ENCODE measurements at regions not wholly inside any gene's neighbourhood (a gene's known extent, or its start where the extent isn't known, plus 50 kb on each side); places are given as distances from the start of the nearest gene placed in this dataset.
A peak's percentile ranks its signal among the peaks of the same experiment; 100 is the strongest.

DNA sequence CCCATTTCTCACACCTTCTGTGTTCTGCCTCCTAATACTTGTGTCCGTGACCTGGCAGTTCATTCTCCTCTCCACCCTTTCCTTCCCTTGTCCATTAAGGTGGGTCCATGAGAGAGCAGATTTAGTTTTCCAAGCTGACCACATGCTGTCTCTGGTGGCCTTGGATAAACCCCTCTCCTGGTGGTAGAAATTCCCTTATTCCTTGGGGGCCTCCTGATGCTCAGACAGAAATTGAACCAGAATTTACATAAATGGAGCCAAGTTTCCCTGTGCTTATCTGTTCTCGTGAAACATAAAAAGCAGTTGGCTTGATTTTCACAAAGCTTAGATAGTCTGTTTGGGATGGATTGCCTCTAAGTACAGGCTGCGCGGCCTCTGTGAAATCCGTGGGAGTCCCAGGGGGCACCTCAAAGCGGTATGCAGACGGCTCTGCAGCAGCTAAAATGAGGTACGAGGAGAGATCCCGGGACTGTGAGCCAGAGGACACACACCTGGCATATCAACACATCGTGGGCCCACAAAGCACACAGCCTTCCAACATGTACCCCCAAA, 101.0 kb upstream of the NMNAT3 start:
- no peak for ATAC-seq

DNA sequence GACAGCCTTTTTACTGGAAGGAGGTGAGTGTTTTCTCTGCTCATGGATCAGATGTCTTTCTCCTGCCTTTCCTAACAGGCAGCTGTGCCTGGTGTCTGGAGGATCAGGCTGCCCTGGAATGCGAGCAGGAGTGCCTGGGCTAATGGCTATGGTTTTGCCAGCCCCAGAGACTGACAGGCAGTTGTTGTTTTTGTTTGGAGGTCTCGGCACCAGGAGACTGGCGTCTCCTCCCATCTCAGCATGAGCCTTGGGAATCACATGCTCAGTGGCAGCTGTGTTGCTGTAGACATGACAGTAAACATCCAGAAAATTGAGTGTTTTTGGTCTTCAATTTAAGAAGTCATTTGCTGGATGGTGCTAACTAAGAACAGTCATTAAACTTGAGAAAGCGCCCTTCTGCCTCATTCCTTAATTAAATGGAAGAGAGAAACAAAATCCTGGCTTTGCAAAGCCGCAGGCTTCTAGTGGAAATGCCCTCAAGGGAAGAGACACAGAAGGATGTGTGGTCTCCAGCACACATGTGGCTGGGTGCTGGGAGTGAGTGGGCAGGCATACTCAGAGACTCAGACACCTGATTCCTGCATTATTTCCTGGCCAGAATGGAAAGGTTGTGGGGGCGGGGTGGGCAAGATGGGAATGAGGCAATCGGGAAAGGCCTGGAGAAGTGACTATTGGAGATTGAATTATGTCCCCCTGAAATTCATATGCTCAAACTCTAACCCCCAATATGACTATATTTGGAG, 97.0 kb upstream of the NMNAT3 start:
- ATAC-seq, result no peak

DNA sequence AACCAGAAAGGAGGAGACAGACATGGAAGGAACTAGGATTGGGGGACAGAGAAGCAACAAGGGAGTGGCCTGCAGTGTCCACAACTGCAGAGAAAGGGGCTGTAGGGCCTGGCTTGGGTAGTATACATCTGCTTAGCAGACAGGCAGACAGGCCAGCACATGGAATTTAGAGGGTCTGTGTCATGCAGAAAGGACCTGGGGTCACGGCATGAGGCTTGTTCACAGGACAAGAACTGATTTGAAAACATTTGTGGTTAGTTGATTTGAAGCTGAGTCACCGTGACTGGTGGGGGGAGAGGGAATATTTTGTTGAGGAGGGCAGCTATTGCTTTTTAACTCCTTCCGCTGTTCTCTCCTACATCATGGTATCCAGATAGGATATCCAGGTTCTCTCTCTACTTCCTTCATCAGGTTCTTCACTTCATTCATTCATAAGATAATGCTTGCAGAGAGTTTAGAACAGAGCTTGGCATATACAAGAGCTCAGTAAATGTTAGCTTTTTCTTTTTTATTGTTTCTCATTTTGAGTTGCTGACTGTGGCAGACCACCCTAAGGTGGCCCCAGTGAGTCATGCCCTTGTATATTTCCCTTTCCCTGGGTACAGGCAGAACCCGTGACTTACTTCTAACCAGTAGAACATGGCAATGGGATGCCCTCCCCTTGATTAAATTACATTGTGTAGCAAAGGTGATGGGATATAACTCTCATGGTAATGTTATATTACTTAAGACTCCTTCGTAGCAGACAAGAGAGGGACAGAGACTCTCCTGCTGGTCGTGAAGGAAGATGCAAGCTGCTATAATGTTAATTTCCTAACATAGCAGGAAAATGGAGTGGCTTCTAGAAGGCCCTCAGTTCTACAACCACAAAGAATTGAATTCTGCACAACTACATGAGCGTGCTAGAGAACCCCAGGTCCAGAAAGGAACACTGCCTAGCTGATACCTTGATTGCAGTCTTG, 95.0 kb upstream of the NMNAT3 start:
- no peak for ATAC-seq

DNA sequence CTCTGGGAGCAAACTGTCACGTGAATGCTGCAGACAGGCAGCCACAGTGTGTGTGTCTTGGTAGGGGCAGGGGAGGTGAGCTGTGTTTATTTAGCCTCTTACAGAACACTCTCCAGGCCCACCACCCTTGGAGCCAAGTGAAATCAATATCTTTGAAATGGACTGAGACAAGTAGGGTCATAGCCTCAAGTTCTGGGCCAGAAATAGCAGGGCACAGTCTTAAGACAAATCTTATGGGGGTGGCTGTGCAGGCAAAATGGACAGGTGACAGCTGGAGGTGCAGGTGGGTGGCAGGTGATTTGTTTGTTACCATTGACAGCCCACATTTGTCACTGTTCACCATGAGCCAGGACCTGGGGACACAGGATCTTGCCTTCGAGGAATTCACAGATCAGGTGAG, 93.6 kb upstream of the NMNAT3 start:
- ATAC-seq, result no peak

DNA sequence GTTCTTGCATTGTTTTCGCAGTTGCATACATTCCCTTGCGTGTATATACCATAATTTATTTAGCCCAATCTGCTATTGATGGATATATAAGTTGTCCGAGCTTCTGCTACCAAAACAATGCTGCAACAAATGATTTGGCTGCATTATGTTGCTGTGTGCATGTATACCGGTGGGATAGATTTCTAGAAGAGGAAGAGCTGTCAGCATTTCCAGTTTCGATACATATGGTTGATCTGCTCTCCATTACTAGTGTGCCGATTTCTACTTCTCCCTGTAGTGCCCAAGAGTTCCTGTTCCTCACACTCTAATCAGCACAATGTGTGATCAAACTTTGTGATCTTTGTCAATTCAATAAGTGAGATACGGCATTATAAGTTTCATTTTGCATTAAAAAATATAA, 92.8 kb upstream of the NMNAT3 start:
- no peak for ATAC-seq

DNA sequence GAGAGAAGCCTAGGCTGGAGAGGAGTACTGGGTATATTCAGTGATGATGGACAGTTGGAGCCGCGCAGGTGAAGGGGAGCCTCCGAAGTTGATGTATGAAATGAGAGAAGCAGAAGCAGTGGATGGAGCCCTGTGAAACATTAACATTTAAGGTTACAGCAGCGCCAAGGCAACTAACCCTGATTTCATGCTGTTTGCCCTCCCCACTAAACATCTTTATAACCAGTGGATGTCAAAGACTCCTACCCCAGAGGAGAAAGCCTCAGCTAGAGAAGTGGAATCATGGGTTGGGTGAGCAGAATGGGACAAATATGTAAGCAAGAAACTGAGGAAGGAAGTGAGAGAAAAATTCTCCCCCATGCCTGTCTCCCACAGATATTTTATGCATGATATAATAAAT, 92.0 kb upstream of the NMNAT3 start:
- no peak for ATAC-seq

DNA sequence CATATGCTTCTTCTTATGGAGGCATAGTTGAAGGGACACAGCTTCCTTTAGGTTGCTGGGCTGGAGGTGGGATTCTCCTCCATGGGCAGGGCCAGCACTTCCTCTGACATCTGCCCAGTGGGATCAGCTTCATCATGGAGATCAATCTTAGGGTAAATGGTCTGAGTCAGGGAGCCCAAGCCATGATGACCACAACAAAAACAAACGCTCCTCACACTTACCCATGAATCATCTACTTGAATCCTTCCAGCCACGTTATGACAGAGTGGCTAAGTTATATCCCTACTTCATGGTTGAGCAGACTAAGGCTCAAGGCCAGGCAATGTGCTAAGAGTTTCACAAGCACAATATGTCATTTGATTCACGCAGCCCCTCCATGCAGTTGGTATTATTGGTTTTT, 87.2 kb upstream of the NMNAT3 start:
- peak; percentile 69 for ATAC-seq

DNA sequence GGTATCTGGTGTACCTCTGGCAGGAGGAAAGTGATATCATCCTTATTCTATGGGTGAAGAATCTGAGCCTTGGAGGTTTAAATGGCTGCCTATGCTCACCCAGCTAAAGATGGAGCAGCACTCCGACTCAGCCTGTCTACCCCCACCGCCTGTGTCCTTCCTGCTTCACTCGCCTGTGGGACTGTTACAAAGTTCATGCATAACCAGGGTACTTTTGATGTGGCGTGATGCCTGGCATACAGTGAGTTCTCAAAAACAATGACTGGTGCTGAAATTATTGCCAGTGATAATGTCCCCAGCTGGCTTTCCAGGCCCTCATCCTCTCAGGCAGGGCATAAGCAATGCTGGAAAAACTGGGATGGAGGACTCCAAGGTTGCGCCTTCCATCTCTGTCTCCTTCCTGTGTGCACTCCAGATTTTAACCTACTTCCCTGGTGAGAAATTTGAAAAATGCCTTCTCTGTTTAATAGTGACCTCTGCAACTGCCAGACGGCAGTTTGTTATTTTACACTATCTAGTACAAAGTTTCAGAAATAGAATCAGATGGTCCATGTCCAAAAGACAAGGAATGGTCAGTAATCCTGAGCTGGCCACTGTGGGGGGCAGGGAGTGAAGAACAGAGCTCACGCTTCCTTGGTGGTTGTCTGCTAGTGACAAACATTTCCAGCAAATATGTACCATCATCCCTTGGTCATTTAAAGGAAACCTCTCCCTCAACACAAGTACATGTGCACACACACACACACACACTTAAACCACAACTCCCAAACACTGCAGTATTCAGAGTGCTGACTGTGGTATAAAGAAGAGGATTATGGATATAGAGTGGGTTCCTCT, 86.5 kb upstream of the NMNAT3 start:
- ATAC-seq, result no peak

DNA sequence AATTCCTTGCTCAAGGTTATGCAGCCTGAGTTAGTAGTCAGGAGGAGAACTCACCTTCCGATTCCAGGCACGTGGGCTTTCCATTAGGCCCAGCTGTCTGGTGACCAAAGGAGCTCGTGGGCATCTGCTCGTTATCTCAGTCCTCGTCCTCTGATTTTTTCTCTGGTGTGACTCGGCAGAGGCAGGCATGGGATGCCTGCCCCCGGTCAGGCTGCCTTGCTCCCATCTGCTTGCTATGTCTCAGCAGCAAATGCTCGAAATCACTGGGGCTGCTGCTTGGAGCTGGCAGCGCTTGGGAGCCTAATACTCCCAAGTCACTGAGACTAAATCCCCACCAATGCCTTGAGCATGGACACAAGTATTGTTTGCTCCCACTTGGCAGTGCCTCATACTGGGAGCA, 84.5 kb upstream of the NMNAT3 start:
- no peak for ATAC-seq

DNA sequence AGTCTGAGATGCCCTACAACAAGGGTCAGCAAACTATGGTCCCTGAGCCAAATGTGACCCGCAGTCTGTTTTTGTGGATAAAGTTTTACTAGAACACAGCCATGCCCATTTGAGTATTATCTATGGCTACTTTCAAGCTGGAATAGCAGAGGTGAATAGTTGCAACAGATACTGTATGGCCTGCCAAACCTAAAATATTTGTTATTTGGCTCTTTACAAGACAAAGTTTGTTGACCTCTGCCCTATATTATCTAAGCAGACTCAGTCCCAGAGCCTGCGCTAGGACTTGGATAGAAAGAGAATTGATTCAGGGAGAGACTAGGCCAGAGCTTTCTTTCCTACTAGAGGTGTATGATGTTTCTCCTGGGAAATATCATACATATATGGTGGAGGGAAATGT, 81.7 kb upstream of the NMNAT3 start:
- no peak for ATAC-seq

DNA sequence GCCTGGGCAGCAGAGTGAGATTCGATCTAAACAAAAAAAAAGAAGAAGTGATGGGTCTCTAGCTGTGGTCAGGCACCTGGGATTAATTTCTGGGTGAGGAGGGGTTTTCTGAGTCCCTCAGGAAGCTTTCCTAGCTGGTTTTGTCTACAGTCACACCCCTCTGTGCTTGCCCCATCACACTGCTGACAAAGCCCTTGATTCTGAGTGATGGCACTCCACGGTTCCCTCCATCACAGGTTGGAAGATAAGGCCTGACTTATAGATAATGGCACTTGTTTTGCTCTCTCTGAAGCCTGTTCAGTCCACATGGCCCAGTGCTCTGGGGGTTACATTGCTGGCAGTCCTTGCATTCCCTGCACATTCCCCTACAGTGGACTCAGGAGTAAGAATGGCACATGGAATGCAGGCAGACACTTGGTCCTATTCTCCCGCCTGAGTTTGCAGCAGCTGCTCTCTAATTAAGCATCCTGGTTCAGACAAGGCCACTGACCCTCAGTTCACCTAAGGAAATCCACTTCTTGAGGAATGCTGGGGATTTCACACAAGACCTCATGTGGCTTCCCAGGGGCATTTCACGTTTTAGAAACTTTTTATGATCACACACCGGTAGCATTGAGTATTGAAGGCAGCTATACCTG, 81.0 kb upstream of the NMNAT3 start:
- no peak for ATAC-seq

DNA sequence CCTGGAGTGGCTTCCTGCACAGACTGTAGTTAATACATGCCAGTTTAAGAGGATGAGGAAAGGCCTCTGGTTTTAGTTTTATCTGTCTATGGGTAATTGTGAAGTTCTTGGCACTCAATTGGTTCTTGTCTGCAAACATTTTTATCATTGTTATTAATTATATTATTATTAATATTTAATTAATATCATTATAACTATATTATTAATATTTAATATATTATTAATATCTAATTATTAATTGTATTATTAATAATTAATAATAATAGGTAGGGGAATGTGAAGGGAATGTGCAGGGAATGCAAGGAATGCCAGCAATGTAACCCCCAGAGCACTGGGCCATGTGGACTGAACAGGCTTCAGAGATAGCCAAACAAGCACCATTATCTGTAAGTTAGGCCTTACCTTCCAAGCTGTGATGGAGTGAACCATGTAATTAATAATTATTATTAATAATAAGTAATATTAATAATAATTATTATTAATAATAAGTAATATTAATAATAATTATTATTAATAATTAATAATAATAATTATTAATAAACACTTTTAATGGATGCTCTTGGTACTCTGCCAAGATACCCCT, 79.8 kb upstream of the NMNAT3 start:
- ATAC-seq, result no peak

DNA sequence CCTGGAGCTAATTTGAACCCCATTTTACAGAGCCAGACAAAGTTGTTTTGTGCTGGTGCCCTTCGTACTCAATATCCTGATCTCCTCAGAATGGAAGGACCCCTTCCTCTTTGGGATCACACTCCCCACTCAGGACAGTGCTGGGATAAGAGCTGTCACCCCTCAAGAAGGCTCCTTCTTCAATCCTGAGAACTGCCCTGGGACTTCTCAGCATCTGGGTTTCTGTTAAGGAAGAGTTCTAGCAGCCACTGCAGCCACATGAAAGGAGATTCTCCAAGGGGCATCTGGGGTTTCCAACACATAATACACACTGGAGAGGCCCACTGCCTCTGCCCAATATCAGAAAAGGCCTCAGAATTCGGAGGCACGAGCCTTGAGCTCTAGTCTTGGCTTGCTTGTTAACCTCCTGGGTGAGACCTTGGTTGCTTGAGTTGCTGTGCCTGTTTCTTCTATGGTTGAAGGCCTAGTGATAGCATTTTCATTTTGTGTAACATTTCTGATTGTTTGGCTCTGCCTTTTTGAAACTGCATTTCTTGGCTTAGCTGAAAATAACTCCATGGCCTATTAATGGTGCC, 78.8 kb upstream of the NMNAT3 start:
- ATAC-seq, result no peak

DNA sequence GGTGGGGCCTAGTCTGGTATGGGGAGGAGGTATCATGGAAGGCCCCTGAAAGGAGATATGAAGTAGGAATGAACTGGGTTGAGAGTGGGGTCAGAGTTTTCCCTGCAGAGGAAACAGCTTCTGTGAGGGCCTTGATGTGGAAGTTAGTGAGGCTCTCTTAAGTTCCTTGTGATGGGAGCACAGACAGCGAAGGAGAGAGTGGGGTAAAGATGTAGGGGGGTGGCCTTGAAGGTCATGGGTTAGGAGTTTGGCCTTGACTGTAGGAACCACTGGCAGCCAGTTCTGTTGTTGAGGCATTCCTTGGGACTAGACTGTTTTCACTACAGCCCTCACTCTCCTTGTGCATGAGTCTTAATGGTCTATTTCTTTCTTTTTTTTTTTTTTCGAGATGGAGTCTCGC, 77.8 kb upstream of the NMNAT3 start:
- no peak for ATAC-seq

DNA sequence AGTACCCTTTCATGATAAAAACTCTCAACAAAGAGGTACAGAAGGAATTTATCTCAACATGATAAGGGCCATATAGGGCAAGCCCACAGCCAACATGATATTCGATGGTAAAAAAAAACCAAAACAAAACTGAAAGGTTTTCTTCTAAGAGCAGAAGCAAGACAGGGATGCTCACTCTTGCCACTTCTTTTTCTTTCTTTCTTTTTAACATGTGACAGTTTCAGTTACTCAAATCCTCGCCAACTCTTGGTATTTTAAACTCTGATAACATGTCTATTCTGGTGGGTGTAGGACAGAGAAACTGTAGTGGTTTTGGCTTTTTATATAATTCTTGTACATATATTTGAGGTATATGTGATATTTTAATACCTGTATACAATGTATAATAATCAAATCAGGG, 74.0 kb upstream of the NMNAT3 start:
- no peak for ATAC-seq

DNA sequence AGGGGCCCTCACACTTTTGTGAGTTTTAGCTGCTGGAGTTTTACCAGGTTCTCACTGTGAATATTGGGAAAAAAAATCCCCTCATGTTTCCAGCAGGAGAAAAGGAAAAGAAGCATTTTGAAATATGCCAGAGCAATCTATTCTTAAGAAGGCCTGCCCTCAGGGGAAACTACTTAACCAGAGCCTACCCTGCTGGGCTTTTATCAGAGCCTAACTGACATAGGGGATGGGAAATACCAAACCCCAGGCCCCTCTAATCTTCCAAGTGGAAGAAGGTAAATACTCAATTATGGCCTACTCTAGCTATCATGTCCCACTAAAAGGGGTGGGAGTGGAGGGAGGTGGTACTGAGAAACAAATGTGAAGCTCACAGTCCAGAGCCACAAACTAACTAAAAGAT, 68.7 kb upstream of the NMNAT3 start:
- no peak for ATAC-seq

DNA sequence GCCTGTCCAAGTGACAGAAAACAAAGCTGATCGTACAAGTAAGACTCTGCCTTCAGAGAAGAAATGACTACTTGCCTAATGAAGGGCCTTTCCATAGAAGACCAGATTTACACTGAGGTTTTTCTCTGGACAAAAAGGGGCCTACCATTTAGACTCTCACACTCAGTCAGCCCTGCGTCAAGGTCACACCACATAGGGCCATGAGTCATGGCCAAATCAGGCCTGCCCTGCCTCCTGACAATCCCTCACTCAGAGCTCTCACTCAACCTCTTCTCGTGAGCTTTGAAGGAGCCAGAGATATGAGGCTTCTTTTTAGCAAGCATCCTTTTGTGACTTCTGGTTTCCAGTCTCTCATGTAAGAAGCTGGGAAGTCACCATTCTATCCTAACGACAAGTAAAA, 68.1 kb upstream of the NMNAT3 start:
- ATAC-seq, result no peak

DNA sequence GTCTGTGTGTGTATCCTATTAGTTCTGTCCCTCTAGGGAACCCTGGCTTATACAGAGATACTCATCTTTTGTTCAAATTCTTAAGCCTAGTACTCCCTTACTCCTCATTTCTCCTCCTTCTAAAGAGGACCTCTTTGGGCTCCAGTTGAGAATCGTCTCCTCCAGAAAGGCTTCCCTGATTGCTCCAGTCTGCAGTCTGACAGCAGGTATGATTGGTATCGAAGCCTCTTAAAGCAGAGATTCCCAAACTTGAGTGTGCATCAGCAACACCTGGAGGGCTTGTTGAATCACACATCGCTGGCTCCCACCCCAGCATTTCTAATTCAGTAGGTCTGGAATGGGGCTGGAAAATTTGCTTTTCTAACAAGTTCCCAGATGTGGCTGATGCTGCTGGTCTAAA, 60.9 kb upstream of the NMNAT3 start:
- ATAC-seq, result no peak

DNA sequence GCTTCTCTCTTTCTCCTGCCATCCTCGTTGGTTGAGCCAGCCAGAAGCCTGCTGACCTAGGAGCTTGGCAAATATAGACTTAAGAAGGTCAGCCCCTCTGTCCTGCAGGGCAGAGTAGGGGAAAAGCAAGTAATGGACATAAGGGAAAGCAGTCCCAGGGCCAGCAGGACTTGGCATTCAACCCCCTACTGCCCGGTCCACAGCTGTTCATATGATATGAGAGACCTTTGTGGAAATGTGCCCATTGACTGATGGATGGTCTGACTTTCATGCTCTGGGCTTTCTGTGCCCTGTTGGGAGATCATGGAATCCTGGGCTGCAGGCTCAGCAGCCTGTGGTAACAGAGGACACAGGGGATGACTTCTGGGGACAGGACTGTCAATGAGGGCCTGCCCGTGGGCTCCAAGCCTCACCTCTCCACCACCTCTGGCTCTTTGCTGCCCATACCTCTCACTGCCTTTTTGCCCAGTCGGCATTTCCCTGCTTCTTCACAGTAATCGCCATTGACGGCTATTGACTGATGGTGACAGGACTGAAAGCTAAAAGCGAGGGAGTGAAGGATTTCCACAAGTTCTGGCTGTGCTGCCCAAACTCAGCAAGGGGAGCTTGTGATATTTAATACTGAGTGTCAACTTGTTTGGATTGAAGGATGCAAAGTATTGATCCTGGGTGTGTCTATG, 60.0 kb upstream of the NMNAT3 start:
- ATAC-seq, result no peak

DNA sequence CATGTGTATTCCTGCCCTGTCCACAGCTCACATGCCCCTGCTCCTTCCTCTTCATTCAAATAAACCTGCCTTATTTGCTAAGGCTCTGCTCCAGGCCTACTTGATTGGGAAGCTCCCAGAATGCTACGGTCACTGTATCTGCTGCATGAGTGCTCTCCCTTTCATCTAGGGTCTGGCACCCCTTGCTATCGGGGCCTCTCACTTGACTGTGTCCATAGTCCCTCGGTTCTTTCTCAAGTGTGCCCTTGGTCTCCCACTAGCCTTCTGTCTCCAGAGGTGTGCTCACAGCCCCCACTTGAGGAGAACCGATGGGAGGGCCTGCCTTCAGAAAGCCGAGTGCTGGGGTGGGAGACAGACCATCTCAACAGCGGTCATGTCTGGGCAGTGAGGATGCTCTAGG, 57.4 kb upstream of the NMNAT3 start:
- ATAC-seq, result no peak

DNA sequence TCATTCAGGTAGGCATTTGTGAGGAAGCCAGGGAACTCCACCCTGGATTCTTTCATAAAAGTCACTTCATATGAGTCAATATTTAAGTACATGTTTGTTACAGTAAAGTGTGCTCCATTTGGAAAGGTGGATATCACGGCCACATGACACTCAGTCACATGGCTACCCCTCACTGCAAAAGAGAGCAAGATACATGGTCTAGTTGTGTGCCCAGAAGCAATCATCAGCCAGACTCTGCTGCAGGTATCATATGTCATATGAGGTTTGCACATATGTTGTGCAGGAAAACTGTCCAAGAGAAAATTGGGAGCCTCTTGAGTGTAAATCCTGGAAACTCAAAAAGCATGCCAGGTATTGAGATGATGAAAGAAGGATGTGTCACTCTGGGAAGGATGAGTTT, 55.0 kb upstream of the NMNAT3 start:
- ATAC-seq, result no peak
